HL-60 (cell line): ENCODE measurements at regions not wholly inside any gene's neighbourhood (a gene's known extent, or its start where the extent isn't known, plus 50 kb on each side); places are given as distances from the start of the nearest gene placed in this dataset.

Source experiments
- DNase-seq, 2 experiments: peaks; one replicate each; pipeline ENCODE4 v3.0.0-alpha.2; 2010 to 2020; ENCODE audit warnings: low read depth in 1 of 2, low spot score in 1 of 2
- H3K27ac ChIP-seq: fragments of 250-450 bp; sonication (Bioruptor Pico); replicated peaks from 2 replicates; pipeline ENCODE4 v1.5.1; 2020; ENCODE audit warnings: mild to moderate bottlenecking, moderate library complexity
- H3K27me3 ChIP-seq: fragments of 250-450 bp; sonication (Bioruptor Pico); 2 replicates; pipeline ENCODE4 v1.5.1; 2021; ENCODE audit warnings: mild to moderate bottlenecking, moderate library complexity; ENCODE audit not compliant: insufficient read depth, poor library complexity, severe bottlenecking
- H3K4me3 ChIP-seq: replicated peaks from 2 replicates; pipeline ENCODE4 v1.5.1; 2011; ENCODE audit warnings: mild to moderate bottlenecking, control low read depth, low read length; ENCODE audit not compliant: insufficient read depth
- CTCF ChIP-seq: IDR thresholded peaks from one replicate; pipeline ENCODE4 v1.5.1; 2011; ENCODE audit warnings: low read length, control low read depth, inconsistent platforms; ENCODE audit not compliant: insufficient read depth
- GABPA ChIP-seq: IDR thresholded peaks from 2 replicates; pipeline ENCODE4 v1.6.1; 2012; ENCODE audit warnings: low read depth
- POLR2AphosphoS5 ChIP-seq: IDR thresholded peaks from 2 replicates; pipeline ENCODE4 v1.6.1; 2012; ENCODE audit warnings: low read depth
- REST ChIP-seq: IDR thresholded peaks from 2 replicates; pipeline ENCODE4 v1.6.1; 2012; ENCODE audit warnings: low read depth; ENCODE audit not compliant: insufficient replicate concordance
- SPI1 ChIP-seq: IDR thresholded peaks from 2 replicates; pipeline ENCODE4 v1.6.1; 2012; ENCODE audit warnings: low read depth, mild to moderate bottlenecking, borderline replicate concordance

DNA sequence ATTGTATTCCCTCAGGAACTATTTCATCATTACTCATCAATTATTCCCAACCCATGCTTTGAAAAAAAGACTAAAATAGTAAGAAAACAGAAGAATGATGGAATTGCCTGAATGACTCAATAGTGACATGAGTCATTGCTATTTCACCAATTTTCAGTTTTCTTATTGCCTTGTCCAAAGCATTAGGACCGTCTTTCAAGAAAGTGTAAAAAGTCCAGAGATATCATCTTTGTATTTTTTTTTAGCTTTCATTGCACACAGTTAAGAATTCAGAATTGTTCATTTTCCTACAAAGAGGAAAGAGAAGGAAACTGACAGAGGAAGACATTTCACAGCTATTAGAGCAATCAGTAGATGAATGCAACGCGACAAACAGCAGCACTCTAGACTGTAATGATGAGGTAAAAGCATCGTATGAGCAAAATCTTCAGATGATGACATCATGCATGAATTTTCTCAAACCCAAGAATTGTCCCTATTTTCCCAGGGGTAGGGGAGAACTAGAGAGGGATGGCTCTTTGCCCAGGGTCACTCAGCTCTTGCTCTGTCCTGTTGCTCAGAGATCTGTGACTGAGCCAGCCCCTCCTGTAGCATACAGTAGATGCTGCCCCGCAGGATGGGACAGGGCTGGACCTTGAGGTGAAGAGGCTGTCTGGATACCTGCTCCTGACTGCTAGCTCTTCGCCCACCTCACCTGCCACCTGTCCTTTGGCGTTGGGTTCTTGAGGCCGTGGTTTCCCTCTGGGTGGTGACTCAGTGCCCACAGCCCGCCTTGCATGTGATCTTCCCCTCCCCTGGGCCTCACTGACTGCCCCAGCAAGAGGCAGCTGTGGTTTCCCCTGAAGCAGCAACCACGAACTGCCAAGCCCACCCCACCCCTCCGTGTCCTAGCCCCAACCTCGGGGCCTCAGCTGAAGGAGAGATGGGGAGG is 84.8 kb downstream of the PPCDC start:
- Histone ChIP-seq H3K27me3 (no peaks in the 10 kb centered on the region), H3K4me3 (no peak overlapping the region), H3K27ac (peak overlapping the region; percentile 77)
- peak; percentile 98 for TF ChIP-seq POLR2AphosphoS5
- no peak for TF ChIP-seq CTCF
- peak; percentile 80 to 97 for DNase-seq

DNA sequence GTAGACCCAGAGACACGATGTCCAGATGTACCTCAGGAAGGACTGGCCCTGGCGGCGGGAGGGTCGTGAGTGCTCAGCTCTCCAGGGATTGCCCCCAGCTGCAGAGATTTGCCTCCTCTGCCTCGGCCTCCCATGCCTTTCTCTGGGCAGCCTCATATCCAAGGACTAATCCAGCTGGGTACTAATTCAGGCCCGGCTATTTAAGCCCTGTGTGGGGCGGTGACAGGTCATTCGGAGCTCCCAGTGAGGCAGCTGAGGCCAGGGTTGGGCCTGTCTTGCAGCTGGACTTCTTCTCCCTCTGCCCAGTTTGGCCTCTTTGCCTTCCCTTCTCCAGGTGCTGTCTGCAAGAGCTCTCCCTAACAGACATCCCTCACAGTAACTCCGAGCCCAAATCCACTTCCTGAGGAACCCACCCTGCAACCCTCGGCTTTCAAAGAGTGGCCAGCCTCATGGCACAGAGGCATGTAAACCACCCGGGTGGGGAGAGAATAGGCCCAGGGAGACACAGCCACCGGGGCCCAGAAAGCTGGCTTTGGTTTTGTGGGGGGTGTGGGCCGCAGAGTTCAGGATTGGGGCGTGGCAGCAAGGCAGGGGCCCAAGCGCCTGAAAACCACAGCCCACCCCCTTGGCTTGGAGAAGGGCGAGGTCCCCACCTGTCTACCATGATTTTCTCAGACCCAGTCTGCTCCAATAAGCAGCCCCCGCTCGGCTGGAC is 85.8 kb downstream of the PPCDC start:
- Histone ChIP-seq H3K27ac (peak overlapping the region; percentile 77), H3K27me3 (no peaks in the 10 kb centered on the region)
- TF ChIP-seq POLR2AphosphoS5 (no peak), SPI1 (peak; percentile 31; the same call in 1 of the 2 replicates), GABPA (no peak), REST (no peak), CTCF (no peak)

DNA sequence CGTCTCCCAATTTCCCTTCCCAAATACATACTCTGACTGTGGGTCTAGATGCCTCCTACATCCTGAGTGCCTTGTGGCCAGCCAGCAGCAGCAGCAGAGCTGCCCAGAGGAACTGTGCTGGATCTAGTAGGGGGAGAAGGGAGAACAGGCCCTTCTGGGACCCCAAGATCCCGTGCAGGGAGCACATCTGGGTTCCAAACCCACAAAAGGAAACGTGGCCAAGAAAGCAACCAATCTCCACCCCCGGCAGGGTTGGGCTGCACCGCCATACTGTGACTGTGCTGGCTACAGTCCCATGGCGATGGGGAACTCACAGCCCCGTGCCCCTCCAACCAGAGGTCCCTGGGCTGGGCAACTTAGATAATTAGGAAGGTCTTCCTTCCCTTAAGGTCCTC is 86.3 kb downstream of the PPCDC start:
- peak in 1 of 2 experiments; percentile 42 for DNase-seq
- peak overlapping the region; percentile 77 for H3K27ac ChIP-seq

More for the DNA sequence above, 85.8 kb downstream of the PPCDC start:
- no peak overlapping the region for H3K4me3 ChIP-seq
- peak in 1 of 2 experiments; percentile 30 for DNase-seq

More for the DNA sequence above, 86.3 kb downstream of the PPCDC start:
- Histone ChIP-seq H3K27me3 (no peaks in the 10 kb centered on the region), H3K4me3 (no peak overlapping the region)
- no peak for TF ChIP-seq GABPA
- no peak for TF ChIP-seq CTCF
- no peak for TF ChIP-seq REST
- no peak for TF ChIP-seq POLR2AphosphoS5
- TF ChIP-seq SPI1, result no peak
